ENCODE measurements at regions not wholly inside any gene's neighbourhood (a gene's known extent, or its start where the extent isn't known, plus 50 kb on each side); places are given as distances from the start of the nearest gene placed in this dataset.
"Not testable (repeated sequence)": the region's sequence is repeated elsewhere in the genome, so short reads cannot be mapped to it uniquely, and the experiment has no call there.

DNA sequence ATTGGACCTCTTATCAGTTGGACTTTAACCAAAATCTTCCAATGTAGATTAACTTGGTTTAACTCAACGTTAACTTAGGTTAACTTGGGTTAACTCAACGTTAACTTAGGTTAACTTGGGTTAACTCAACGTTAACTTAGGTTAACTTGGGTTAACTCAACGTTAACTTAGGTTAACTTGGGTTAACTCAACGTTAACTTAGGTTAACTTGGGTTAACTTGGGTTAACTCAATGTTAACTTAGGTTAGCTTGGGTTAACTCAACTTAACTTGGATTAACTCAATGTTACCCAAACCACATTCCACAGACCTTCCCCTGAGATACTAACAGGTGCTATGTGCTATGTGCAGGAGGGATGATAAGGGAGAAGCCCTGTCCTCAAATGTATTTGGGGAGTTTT lies 306.9 kb upstream of the IL12A start:
- TF ChIP-seq, protein P1, sequence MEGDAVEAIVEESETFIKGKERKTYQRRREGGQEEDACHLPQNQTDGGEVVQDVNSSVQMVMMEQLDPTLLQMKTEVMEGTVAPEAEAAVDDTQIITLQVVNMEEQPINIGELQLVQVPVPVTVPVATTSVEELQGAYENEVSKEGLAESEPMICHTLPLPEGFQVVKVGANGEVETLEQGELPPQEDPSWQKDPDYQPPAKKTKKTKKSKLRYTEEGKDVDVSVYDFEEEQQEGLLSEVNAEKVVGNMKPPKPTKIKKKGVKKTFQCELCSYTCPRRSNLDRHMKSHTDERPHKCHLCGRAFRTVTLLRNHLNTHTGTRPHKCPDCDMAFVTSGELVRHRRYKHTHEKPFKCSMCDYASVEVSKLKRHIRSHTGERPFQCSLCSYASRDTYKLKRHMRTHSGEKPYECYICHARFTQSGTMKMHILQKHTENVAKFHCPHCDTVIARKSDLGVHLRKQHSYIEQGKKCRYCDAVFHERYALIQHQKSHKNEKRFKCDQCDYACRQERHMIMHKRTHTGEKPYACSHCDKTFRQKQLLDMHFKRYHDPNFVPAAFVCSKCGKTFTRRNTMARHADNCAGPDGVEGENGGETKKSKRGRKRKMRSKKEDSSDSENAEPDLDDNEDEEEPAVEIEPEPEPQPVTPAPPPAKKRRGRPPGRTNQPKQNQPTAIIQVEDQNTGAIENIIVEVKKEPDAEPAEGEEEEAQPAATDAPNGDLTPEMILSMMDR (conservative IDR thresholded peaks at IDR 0.05; ENCODE audit: low read depth in 2 of 2): not testable (repeated sequence)
- TF ChIP-seq, protein P2, sequence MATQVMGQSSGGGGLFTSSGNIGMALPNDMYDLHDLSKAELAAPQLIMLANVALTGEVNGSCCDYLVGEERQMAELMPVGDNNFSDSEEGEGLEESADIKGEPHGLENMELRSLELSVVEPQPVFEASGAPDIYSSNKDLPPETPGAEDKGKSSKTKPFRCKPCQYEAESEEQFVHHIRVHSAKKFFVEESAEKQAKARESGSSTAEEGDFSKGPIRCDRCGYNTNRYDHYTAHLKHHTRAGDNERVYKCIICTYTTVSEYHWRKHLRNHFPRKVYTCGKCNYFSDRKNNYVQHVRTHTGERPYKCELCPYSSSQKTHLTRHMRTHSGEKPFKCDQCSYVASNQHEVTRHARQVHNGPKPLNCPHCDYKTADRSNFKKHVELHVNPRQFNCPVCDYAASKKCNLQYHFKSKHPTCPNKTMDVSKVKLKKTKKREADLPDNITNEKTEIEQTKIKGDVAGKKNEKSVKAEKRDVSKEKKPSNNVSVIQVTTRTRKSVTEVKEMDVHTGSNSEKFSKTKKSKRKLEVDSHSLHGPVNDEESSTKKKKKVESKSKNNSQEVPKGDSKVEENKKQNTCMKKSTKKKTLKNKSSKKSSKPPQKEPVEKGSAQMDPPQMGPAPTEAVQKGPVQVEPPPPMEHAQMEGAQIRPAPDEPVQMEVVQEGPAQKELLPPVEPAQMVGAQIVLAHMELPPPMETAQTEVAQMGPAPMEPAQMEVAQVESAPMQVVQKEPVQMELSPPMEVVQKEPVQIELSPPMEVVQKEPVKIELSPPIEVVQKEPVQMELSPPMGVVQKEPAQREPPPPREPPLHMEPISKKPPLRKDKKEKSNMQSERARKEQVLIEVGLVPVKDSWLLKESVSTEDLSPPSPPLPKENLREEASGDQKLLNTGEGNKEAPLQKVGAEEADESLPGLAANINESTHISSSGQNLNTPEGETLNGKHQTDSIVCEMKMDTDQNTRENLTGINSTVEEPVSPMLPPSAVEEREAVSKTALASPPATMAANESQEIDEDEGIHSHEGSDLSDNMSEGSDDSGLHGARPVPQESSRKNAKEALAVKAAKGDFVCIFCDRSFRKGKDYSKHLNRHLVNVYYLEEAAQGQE (IDR thresholded peaks at IDR 0.05; ENCODE audit: unreplicated experiment): not testable (repeated sequence)
- TF ChIP-seq, protein P3, sequence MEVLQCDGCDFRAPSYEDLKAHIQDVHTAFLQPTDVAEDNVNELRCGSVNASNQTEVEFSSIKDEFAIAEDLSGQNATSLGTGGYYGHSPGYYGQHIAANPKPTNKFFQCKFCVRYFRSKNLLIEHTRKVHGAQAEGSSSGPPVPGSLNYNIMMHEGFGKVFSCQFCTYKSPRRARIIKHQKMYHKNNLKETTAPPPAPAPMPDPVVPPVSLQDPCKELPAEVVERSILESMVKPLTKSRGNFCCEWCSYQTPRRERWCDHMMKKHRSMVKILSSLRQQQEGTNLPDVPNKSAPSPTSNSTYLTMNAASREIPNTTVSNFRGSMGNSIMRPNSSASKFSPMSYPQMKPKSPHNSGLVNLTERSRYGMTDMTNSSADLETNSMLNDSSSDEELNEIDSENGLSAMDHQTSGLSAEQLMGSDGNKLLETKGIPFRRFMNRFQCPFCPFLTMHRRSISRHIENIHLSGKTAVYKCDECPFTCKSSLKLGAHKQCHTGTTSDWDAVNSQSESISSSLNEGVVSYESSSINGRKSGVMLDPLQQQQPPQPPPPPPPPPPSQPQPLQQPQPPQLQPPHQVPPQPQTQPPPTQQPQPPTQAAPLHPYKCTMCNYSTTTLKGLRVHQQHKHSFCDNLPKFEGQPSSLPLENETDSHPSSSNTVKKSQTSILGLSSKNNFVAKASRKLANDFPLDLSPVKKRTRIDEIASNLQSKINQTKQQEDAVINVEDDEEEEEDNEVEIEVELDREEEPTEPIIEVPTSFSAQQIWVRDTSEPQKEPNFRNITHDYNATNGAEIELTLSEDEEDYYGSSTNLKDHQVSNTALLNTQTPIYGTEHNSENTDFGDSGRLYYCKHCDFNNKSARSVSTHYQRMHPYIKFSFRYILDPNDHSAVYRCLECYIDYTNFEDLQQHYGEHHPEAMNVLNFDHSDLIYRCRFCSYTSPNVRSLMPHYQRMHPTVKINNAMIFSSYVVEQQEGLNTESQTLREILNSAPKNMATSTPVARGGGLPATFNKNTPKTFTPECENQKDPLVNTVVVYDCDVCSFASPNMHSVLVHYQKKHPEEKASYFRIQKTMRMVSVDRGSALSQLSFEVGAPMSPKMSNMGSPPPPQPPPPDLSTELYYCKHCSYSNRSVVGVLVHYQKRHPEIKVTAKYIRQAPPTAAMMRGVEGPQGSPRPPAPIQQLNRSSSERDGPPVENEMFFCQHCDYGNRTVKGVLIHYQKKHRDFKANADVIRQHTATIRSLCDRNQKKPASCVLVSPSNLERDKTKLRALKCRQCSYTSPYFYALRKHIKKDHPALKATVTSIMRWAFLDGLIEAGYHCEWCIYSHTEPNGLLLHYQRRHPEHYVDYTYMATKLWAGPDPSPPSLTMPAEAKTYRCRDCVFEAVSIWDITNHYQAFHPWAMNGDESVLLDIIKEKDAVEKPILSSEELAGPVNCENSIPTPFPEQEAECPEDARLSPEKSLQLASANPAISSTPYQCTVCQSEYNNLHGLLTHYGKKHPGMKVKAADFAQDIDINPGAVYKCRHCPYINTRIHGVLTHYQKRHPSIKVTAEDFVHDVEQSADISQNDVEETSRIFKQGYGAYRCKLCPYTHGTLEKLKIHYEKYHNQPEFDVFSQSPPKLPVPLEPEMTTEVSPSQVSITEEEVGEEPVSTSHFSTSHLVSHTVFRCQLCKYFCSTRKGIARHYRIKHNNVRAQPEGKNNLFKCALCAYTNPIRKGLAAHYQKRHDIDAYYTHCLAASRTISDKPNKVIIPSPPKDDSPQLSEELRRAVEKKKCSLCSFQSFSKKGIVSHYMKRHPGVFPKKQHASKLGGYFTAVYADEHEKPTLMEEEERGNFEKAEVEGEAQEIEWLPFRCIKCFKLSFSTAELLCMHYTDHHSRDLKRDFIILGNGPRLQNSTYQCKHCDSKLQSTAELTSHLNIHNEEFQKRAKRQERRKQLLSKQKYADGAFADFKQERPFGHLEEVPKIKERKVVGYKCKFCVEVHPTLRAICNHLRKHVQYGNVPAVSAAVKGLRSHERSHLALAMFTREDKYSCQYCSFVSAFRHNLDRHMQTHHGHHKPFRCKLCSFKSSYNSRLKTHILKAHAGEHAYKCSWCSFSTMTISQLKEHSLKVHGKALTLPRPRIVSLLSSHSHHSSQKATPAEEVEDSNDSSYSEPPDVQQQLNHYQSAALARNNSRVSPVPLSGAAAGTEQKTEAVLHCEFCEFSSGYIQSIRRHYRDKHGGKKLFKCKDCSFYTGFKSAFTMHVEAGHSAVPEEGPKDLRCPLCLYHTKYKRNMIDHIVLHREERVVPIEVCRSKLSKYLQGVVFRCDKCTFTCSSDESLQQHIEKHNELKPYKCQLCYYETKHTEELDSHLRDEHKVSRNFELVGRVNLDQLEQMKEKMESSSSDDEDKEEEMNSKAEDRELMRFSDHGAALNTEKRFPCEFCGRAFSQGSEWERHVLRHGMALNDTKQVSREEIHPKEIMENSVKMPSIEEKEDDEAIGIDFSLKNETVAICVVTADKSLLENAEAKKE (CRISPR knock-in tag; IDR thresholded peaks at IDR 0.05): not testable (repeated sequence)
- TF ChIP-seq ZNF331 (CRISPR knock-in tag; IDR thresholded peaks at IDR 0.05; ENCODE audit: low read depth); ZNF114 (CRISPR knock-in tag; IDR thresholded peaks at IDR 0.05); EZH2 (IDR thresholded peaks at IDR 0.05; ENCODE audit: low read depth, unreplicated experiment); EZH2phosphoT487 (IDR thresholded peaks at IDR 0.05; ENCODE audit: unreplicated experiment); POLR2AphosphoS5 (IDR thresholded peaks at IDR 0.05; ENCODE audit: low read depth); STAT1 (IDR thresholded peaks at IDR 0.05; ENCODE audit: unreplicated experiment): not testable (repeated sequence)
- TF ChIP-seq, protein P4, sequence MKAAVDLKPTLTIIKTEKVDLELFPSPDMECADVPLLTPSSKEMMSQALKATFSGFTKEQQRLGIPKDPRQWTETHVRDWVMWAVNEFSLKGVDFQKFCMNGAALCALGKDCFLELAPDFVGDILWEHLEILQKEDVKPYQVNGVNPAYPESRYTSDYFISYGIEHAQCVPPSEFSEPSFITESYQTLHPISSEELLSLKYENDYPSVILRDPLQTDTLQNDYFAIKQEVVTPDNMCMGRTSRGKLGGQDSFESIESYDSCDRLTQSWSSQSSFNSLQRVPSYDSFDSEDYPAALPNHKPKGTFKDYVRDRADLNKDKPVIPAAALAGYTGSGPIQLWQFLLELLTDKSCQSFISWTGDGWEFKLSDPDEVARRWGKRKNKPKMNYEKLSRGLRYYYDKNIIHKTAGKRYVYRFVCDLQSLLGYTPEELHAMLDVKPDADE (IDR thresholded peaks at IDR 0.05): not testable (repeated sequence)
